HS-27A (cell line): ENCODE measurements at regions not wholly inside any gene's neighbourhood (a gene's known extent, or its start where the extent isn't known, plus 50 kb on each side); places are given as distances from the start of the nearest gene placed in this dataset.

Experiments
- DNase-seq: peaks from one replicate; pipeline ENCODE4 v3.0.0-alpha.2; 2012; ENCODE audit warnings: low read depth, missing footprints

- no peak for DNase-seq
Observed at GRCh38 chr20:19953606-19954005, 63.6 kb upstream of the NAA20 start.

GRCh38 chr20:19956976-19957375 lies 60.2 kb upstream of the NAA20 start:
- DNase-seq: no peak

- no peak for DNase-seq
Observed at GRCh38 chr20:19958219-19958618, 58.9 kb upstream of the NAA20 start.

GRCh38 chr20:19958928-19959327 lies 58.2 kb upstream of the NAA20 start:
- DNase-seq: no peak

- no peak for DNase-seq
Observed at GRCh38 chr20:19960745-19961144, 56.4 kb upstream of the NAA20 start.

GRCh38 chr20:19961293-19961692 lies 55.9 kb upstream of the NAA20 start:
- DNase-seq: no peak

- DNase-seq: no peak
Observed at GRCh38 chr20:19962958-19963357, 54.2 kb upstream of the NAA20 start.

GRCh38 chr20:19964289-19965265 lies 52.6 kb upstream of the NAA20 start:
- no peak for DNase-seq

- no peak for DNase-seq
Observed at GRCh38 chr20:19966840-19967239, 50.3 kb upstream of the NAA20 start.
